Endothelial cell of umbilical vein (primary cell): ENCODE measurements at regions not wholly inside any gene's neighbourhood (a gene's known extent, or its start where the extent isn't known, plus 50 kb on each side); places are given as distances from the start of the nearest gene placed in this dataset.

ENCODE experiments used
- BruUV-seq: library from RNA; stranded (reverse); fragments of 400-500 nt; replicated peaks from 2 replicates; lab custom pipeline; 2021; lab: Mats Ljungman, UMichigan
- CTCF ChIA-PET: fragments of 300-600, 350-600 bp; sonication (Branson Sonifier 250); formaldehyde crosslinking; loops from one replicate; lab custom pipeline; 2021; ENCODE audit warnings: antibody characterized with exemption, inconsistent platforms; lab: Charles Lee
- POLR2A ChIA-PET: fragments of 300-600, 350-600 bp; sonication (Branson Sonifier 250); formaldehyde crosslinking; loops from one replicate; lab custom pipeline; 2021; ENCODE audit warnings: antibody characterized with exemption, inconsistent platforms; lab: Charles Lee
- DNase-seq: peaks from one replicate; pipeline ENCODE4 v3.0.0-alpha.2; 2011; ENCODE audit warnings: low read depth, low spot score
- FAIRE-seq: peaks from 2 replicates; lab custom pipeline; 2011; peaks lifted over from hg19 to GRCh38; lab: Jason Lieb, UNC
- H2AFZ ChIP-seq: 2 replicates; pipeline ENCODE4 v1.6.0; 2012; ENCODE audit warnings: low read depth, low read length, control low read depth, inconsistent platforms
- H3K27ac ChIP-seq: 2 replicates; pipeline ENCODE4 v1.5.1; 2011; ENCODE audit warnings: low read depth, mild to moderate bottlenecking, control low read depth, low read length, moderate library complexity; ENCODE audit not compliant: insufficient read depth
- H3K27me3 ChIP-seq, 2 experiments: 2 replicates each; pipeline versions ENCODE4 v1.6.0 to v1.6.1; 2011; ENCODE audit warnings: low read length in 2 of 2, mixed read lengths in 1 of 2; ENCODE audit not compliant: control insufficient read depth in 2 of 2, insufficient read depth in 2 of 2
- H3K36me3 ChIP-seq, 2 experiments: 2 replicates in 1 of 2; 3 replicates in 1 of 2; pipeline ENCODE4 v1.5.1; 2011; ENCODE audit warnings: low read length in 2 of 2, mild to moderate bottlenecking in 1 of 2, moderate library complexity in 1 of 2; ENCODE audit not compliant: control insufficient read depth in 2 of 2, insufficient read depth in 2 of 2; ENCODE audit errors: extremely low read depth in 1 of 2
- H3K4me1 ChIP-seq: 3 replicates; pipeline ENCODE4 v1.5.1; 2011; ENCODE audit warnings: mild to moderate bottlenecking, low read length; ENCODE audit not compliant: control insufficient read depth, insufficient read depth; ENCODE audit errors: extremely low read depth
- H3K4me2 ChIP-seq: 2 replicates; pipeline ENCODE4 v1.6.1; 2011; ENCODE audit warnings: low read length, control low read depth, mixed read lengths; ENCODE audit not compliant: insufficient read depth
- H3K4me3 ChIP-seq, 3 experiments: fragments of 200-600 bp in 1 of 3; sonication (generic), shearing (Covaris generic) in 1 of 3; replicated peaks in 1 of 3; 2 replicates each; pipeline ENCODE4 v1.5.1; 2011 to 2016; ENCODE audit warnings: control low read depth in 3 of 3, low read length in 3 of 3, mild to moderate bottlenecking in 2 of 3, inconsistent platforms in 1 of 3, low read depth in 1 of 3, moderate library complexity in 1 of 3; ENCODE audit not compliant: insufficient read depth in 1 of 3
- H3K79me2 ChIP-seq: 2 replicates; pipeline ENCODE4 v1.6.0; 2012; ENCODE audit warnings: low read length, inconsistent platforms; ENCODE audit not compliant: control insufficient read depth, insufficient read depth
- H3K9ac ChIP-seq: replicated peaks from 2 replicates; pipeline ENCODE3; 2011; ENCODE audit warnings: low read length, control low read depth; ENCODE audit not compliant: insufficient read depth; ENCODE audit errors: extremely low read depth
- H3K9me1 ChIP-seq: replicated peaks from 3 replicates; pipeline ENCODE4 v1.6.0; 2011; ENCODE audit warnings: mild to moderate bottlenecking, low read length; ENCODE audit not compliant: control insufficient read depth, insufficient read depth; ENCODE audit errors: extremely low read depth
- H3K9me3 ChIP-seq: replicated peaks from 2 replicates; pipeline ENCODE4 v1.5.1; 2012; ENCODE audit warnings: low read length, inconsistent platforms; ENCODE audit not compliant: control insufficient read depth, insufficient read depth
- H4K20me1 ChIP-seq: replicated peaks from 2 replicates; pipeline ENCODE3; 2011; ENCODE audit warnings: mild to moderate bottlenecking, low read length; ENCODE audit not compliant: control insufficient read depth, insufficient read depth; ENCODE audit errors: extremely low read depth
- EZH2 ChIP-seq: IDR thresholded peaks from 2 replicates; pipeline ENCODE4 v1.6.1; 2012; ENCODE audit warnings: borderline replicate concordance, low read depth, mild to moderate bottlenecking, moderate library complexity, low read length, inconsistent platforms; ENCODE audit not compliant: severe bottlenecking
- FOS ChIP-seq: IDR thresholded peaks from 2 replicates; pipeline ENCODE4 v1.6.1; 2011; ENCODE audit warnings: mild to moderate bottlenecking, low read length, moderate library complexity, borderline replicate concordance; ENCODE audit not compliant: insufficient read depth
- GATA2 ChIP-seq: IDR thresholded peaks from 2 replicates; pipeline ENCODE4 v1.7.0; 2011; ENCODE audit warnings: low read depth, mild to moderate bottlenecking, moderate library complexity, mixed read lengths, low read length; ENCODE audit not compliant: insufficient read length, insufficient read depth
- JUN ChIP-seq: IDR thresholded peaks from 2 replicates; pipeline ENCODE4 v1.6.1; 2011; ENCODE audit warnings: borderline replicate concordance, low read depth; ENCODE audit not compliant: insufficient read length, insufficient read depth
- MAX ChIP-seq: IDR thresholded peaks from 2 replicates; pipeline ENCODE4 v1.6.1; 2011; ENCODE audit not compliant: insufficient read depth, insufficient read length
- MYC ChIP-seq: IDR thresholded peaks from one replicate; pipeline ENCODE4 v1.6.1; 2011; ENCODE audit warnings: mild to moderate bottlenecking, low read depth, low read length
- POLR2A ChIP-seq: IDR thresholded peaks from 2 replicates; pipeline ENCODE4 v1.6.1; 2012; ENCODE audit warnings: low read depth, mild to moderate bottlenecking, control low read depth, low read length
- POLR2AphosphoS5 ChIP-seq: IDR thresholded peaks from 2 replicates; pipeline ENCODE4 v1.6.1; 2012; ENCODE audit warnings: low read depth, mild to moderate bottlenecking, control low read depth, low read length, moderate library complexity; ENCODE audit not compliant: insufficient read depth
- dilution Hi-C: fragments of 300-500 bp; cut with MboI; formaldehyde crosslinking; loops from one replicate; pipeline ENCODE4 v1.15.0; 2019; ENCODE audit warnings: low sequenced_read_pairs; ENCODE audit not compliant: extremely low pct_ligation_motif_present
- intact Hi-C: fragments of 100-400 bp; cut with micrococcal nuclease; formaldehyde crosslinking; loops from one replicate; pipeline ENCODE4 v1.10.0; 2022
- TF ChIP-seq, protein P1 (sequence below), 2 donors: IDR thresholded peaks; 1 replicate in 1 of 2; 2 replicates in 1 of 2; pipeline ENCODE4 v1.5.1; 2011; ENCODE audit warnings: low read length in 2 of 2, mild to moderate bottlenecking in 2 of 2, moderate library complexity in 2 of 2, control low read depth in 1 of 2, inconsistent platforms in 1 of 2, low read depth in 1 of 2; ENCODE audit not compliant: insufficient read depth in 1 of 2; ENCODE audit errors: extremely low read depth in 1 of 2

- DNase-seq (no peak), FAIRE-seq (no peak)
- TF ChIP-seq JUN = no peak
- TF ChIP-seq POLR2AphosphoS5 = no peak
- TF ChIP-seq EZH2 = no peak
- no peak for TF ChIP-seq MYC
- no peak for TF ChIP-seq GATA2
- no peak for TF ChIP-seq FOS
- TF ChIP-seq, protein P1, sequence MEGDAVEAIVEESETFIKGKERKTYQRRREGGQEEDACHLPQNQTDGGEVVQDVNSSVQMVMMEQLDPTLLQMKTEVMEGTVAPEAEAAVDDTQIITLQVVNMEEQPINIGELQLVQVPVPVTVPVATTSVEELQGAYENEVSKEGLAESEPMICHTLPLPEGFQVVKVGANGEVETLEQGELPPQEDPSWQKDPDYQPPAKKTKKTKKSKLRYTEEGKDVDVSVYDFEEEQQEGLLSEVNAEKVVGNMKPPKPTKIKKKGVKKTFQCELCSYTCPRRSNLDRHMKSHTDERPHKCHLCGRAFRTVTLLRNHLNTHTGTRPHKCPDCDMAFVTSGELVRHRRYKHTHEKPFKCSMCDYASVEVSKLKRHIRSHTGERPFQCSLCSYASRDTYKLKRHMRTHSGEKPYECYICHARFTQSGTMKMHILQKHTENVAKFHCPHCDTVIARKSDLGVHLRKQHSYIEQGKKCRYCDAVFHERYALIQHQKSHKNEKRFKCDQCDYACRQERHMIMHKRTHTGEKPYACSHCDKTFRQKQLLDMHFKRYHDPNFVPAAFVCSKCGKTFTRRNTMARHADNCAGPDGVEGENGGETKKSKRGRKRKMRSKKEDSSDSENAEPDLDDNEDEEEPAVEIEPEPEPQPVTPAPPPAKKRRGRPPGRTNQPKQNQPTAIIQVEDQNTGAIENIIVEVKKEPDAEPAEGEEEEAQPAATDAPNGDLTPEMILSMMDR (IDR thresholded peaks at IDR 0.05; ENCODE audit: extremely low read depth in 1 of 2, insufficient read depth in 1 of 2, low read depth in 1 of 2, low read length in 2 of 2) = no peak
- no peak for TF ChIP-seq MAX
- TF ChIP-seq POLR2A = no peak
- no peak overlapping the region for H2AFZ ChIP-seq
- H3K9ac ChIP-seq = no peak overlapping the region
- H3K9me3 ChIP-seq = peaks cover 3% of the 10 kb centered on the region
- ChIA-PET POLR2A (no interaction called here), CTCF (no interaction called here)
- H3K9me1 ChIP-seq = no peaks in the 10 kb centered on the region
- intact Hi-C loops = no loop called here
- no peak overlapping the region for H3K4me3 ChIP-seq
- no peaks in the 10 kb centered on the region for H3K27me3 ChIP-seq
- dilution Hi-C loops = no loop called here
- no TSS peak for BruUV-seq
- no peaks in the 10 kb centered on the region for H3K4me1 ChIP-seq
- no peak overlapping the region for H3K27ac ChIP-seq
- no peaks in the 10 kb centered on the region for H4K20me1 ChIP-seq
- H3K79me2 ChIP-seq = no peaks in the 10 kb centered on the region
- no peaks in the 10 kb centered on the region for H3K36me3 ChIP-seq
- H3K4me2 ChIP-seq = no peak overlapping the region
These were observed 465.1 kb upstream of the PDZRN3 start for GRCh38 chr3:74089814-74090213.
